ENCODE measurements at regions not wholly inside any gene's neighbourhood (a gene's known extent, or its start where the extent isn't known, plus 50 kb on each side); places are given as distances from the start of the nearest gene placed in this dataset.

- no peak overlapping the region for H2BK12ac ChIP-seq (ENCODE audit: low read depth, low read length)
- H3K4me1 ChIP-seq (replicated peaks in 1 of 4; ENCODE audit: control insufficient read depth in 3 of 4, insufficient read depth in 4 of 4, low read length in 3 of 4), result no peaks in the 10 kb centered on the region
- FAIRE-seq, result no peak
- no peak overlapping the region for H3K14ac ChIP-seq (ENCODE audit: insufficient read length)
- no peak overlapping the region for H2AFZ ChIP-seq (ENCODE audit: low read length)
- H3K56ac ChIP-seq (replicated peaks; ENCODE audit: insufficient read length, low read depth, low read length), result no peak overlapping the region
- H3K79me1 ChIP-seq (ENCODE audit: low read depth, low read length), result no peaks in the 10 kb centered on the region
- no peak overlapping the region for H3K23ac ChIP-seq (ENCODE audit: insufficient read length)
- H2AK5ac ChIP-seq (ENCODE audit: low read depth, low read length), result no peak overlapping the region
- no peaks in the 10 kb centered on the region; the same call in 1 of the 2 replicates for H3K23me2 ChIP-seq (ENCODE audit: low read depth, low read length)
- H3K4me2 ChIP-seq (ENCODE audit: insufficient read depth in 1 of 2, low read depth in 2 of 2, low read length in 2 of 2), result no peak overlapping the region
- H3K4me3 ChIP-seq (ENCODE audit: extremely low read depth in 1 of 4, insufficient read depth in 2 of 4, low read depth in 3 of 4, low read length in 4 of 4), result no peak overlapping the region
- H4K5ac ChIP-seq (ENCODE audit: insufficient read length, low read depth, low read length), result no peak overlapping the region
- no peak overlapping the region for H3K18ac ChIP-seq (ENCODE audit: extremely low read depth, low read length)
- H3K36me3 ChIP-seq (ENCODE audit: control insufficient read depth in 2 of 4, insufficient read depth in 4 of 4, low read length in 3 of 4), result no peaks in the 10 kb centered on the region
- H3K9me3 ChIP-seq (ENCODE audit: insufficient read depth in 2 of 2, low read depth in 1 of 2, low read length in 1 of 2), result no peaks in the 10 kb centered on the region
- no peak overlapping the region for H4K8ac ChIP-seq (ENCODE audit: extremely low read depth, insufficient read depth, low read length)
- no peak overlapping the region for H3K9ac ChIP-seq (replicated peaks in 1 of 4; ENCODE audit: extremely low read depth in 1 of 4, low read depth in 3 of 4, low read length in 3 of 4)
- H2BK15ac ChIP-seq (ENCODE audit: low read length), result no peak overlapping the region
- no peak overlapping the region for H2BK5ac ChIP-seq (ENCODE audit: low read depth, low read length)
- no peak overlapping the region for H2BK120ac ChIP-seq (replicated peaks; ENCODE audit: low read depth, low read length)
- ChIA-PET POLR2A (ENCODE audit: partially characterized antibody) (no interaction called here), CTCF (ENCODE audit: partially characterized antibody) (interaction anchor here (1.0 kb wide), 1 partner anchor 84 kb away, joined by 4 read pairs; no protein-coding TSS in a partner anchor)
- H2BK20ac ChIP-seq (ENCODE audit: low read length), result no peak overlapping the region
- H3K4ac ChIP-seq (replicated peaks; ENCODE audit: insufficient read length, low read depth, low read length), result no peak overlapping the region
- H4K20me1 ChIP-seq (replicated peaks in 1 of 2; ENCODE audit: control insufficient read depth in 1 of 2, insufficient read depth in 2 of 2, low read length in 2 of 2), result no peaks in the 10 kb centered on the region
- no peak overlapping the region for H4K91ac ChIP-seq (replicated peaks; ENCODE audit: insufficient read length, low read length)
- 90% methylated on average over 6 of the region's 6 CpGs; no CpG with 5 or more reads in 1 of the 2 experiments for WGBS, 2 experiments (ENCODE audit: extremely low coverage in 1 of 2, insufficient coverage in 1 of 2, insufficient read length in 1 of 2, insufficient replicate concordance in 2 of 2, low coverage in 1 of 2, low lambda C conversion rate in 2 of 2, missing lambda C conversion rate in 1 of 2)
- DNase-seq (ENCODE audit: low read depth in 1 of 2, low spot score in 2 of 2), result no peak
- no peaks in the 10 kb centered on the region for H3K27me3 ChIP-seq (replicated peaks in 1 of 4; ENCODE audit: control insufficient read depth in 3 of 4, extremely low read depth in 1 of 4, insufficient read depth in 3 of 4, low read length in 3 of 4)
- no peak overlapping the region for H3K27ac ChIP-seq (ENCODE audit: low read depth, low read length)
- H3K79me2 ChIP-seq (ENCODE audit: control insufficient read depth in 1 of 2, insufficient read depth in 2 of 2, low read length in 2 of 2), result no peaks in the 10 kb centered on the region
- no peak for TF ChIP-seq KDM5A (IDR thresholded peaks at IDR 0.05; ENCODE audit: low read length)
- TF ChIP-seq POU5F1 (IDR thresholded peaks at IDR 0.05; ENCODE audit: low read depth, low read length), result no peak
- no peak for TF ChIP-seq CHD1 (IDR thresholded peaks at IDR 0.05; ENCODE audit: low read depth, low read length)
- TF ChIP-seq CHD2 (IDR thresholded peaks at IDR 0.05; ENCODE audit: low read length), result no peak
- TF ChIP-seq SIRT6 (IDR thresholded peaks at IDR 0.05; ENCODE audit: low read length), result no peak
- no peak for TF ChIP-seq YY1 (IDR thresholded peaks at IDR 0.05; ENCODE audit: low read depth, low read length)
- TF ChIP-seq TBP (IDR thresholded peaks at IDR 0.05; ENCODE audit: low read depth, low read length), result no peak
- no peak for TF ChIP-seq EGR1 (IDR thresholded peaks at IDR 0.05; ENCODE audit: borderline replicate concordance, low read depth, low read length)
- TF ChIP-seq MAFK (IDR thresholded peaks at IDR 0.05; ENCODE audit: low read depth, low read length), result no peak
- TF ChIP-seq TAF7 (optimal IDR thresholded peaks at IDR 0.05; ENCODE audit: borderline replicate concordance, low read depth, low read length), result no peak
- no peak for TF ChIP-seq CTBP2 (IDR thresholded peaks at IDR 0.05; ENCODE audit: borderline replicate concordance, insufficient read depth, insufficient read length, low read length)
- TF ChIP-seq KDM4A (IDR thresholded peaks at IDR 0.05; ENCODE audit: low read depth, low read length, severe bottlenecking), result no peak
- no peak for TF ChIP-seq FOSL1 (IDR thresholded peaks at IDR 0.05; ENCODE audit: insufficient read depth, low read depth, low read length)
- no peak for TF ChIP-seq SIN3A (conservative IDR thresholded peaks at IDR 0.05 in 1 of 2, IDR thresholded peaks at IDR 0.05 in 1 of 2; ENCODE audit: low read depth in 1 of 2, low read length in 2 of 2)
- TF ChIP-seq TEAD4 (IDR thresholded peaks at IDR 0.05; ENCODE audit: low read depth, low read length), result no peak
- TF ChIP-seq SP4 (IDR thresholded peaks at IDR 0.05; ENCODE audit: low read length), result no peak
- no peak for TF ChIP-seq JUN (IDR thresholded peaks at IDR 0.05; ENCODE audit: low read depth, low read length)
These were observed 456.1 kb downstream of the IGSF11 start for GRCh38 chr3:118578559-118578958.
